BE2C (cell line): ENCODE measurements at regions not wholly inside any gene's neighbourhood (a gene's known extent, or its start where the extent isn't known, plus 50 kb on each side); places are given as distances from the start of the nearest gene placed in this dataset.

Source experiments
- DNase-seq: peaks from one replicate; pipeline ENCODE4 v3.0.0-alpha.2; 2020
- H3K27me3 ChIP-seq: fragments of 250-450 bp; sonication (Bioruptor Pico); 2 replicates; pipeline ENCODE4 v1.5.1; 2020; ENCODE audit warnings: mild to moderate bottlenecking
- H3K36me3 ChIP-seq: fragments of 250-450 bp; sonication (Bioruptor Pico); 2 replicates; pipeline ENCODE4 v1.5.1; 2020; ENCODE audit warnings: mild to moderate bottlenecking
- H3K4me1 ChIP-seq: fragments of 250-450 bp; sonication (Bioruptor Pico); 2 replicates; pipeline ENCODE4 v1.5.1; 2020
- H3K4me3 ChIP-seq: 2 replicates; pipeline ENCODE4 v1.5.1; 2011; ENCODE audit warnings: low read depth, low read length
- H3K9me3 ChIP-seq: fragments of 250-450 bp; sonication (Bioruptor Pico); 2 replicates; pipeline ENCODE4 v1.5.1; 2020
- CTCF ChIP-seq: IDR thresholded peaks from 2 replicates; pipeline ENCODE4 v1.5.1; 2012; ENCODE audit warnings: mild to moderate bottlenecking, low read depth, low read length

DNA sequence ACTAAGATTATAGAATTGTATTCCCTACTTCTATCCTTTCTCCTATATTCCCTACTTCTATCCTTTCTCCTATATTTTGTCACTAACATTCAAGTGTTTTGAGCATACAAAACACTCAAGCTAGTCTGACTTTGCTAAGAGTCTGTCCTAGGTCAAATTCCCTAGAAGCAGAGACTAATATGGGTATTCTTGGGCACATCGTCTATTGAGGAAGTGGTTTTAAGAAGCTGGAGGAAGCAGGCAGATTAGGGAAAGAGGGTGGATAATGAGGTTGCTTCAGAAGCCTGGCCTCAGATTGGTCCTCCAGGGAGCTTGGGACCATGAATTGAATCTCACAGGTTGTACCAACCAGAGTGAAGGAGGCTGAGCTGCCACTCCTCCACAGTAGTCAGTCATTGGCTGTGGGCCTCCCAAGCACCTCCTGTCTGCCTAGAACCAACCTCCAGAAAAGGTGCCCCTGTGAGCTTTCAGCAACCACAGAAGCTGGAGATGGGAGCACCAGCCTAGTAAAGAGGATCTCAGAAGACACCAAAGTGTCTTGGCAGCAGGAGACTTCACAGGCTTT is 295.9 kb upstream of the PHF14 start:
- TF ChIP-seq CTCF, result no peak
- Histone ChIP-seq H3K4me3 (no peak overlapping the region), H3K9me3 (no peaks in the 10 kb centered on the region), H3K27me3 (no peaks in the 10 kb centered on the region), H3K36me3 (no peaks in the 10 kb centered on the region), H3K4me1 (0 out of 2 replicates have a peak, but pooled peaks cover 6% of the 10 kb centered on the region)
- DNase-seq, result no peak

DNA sequence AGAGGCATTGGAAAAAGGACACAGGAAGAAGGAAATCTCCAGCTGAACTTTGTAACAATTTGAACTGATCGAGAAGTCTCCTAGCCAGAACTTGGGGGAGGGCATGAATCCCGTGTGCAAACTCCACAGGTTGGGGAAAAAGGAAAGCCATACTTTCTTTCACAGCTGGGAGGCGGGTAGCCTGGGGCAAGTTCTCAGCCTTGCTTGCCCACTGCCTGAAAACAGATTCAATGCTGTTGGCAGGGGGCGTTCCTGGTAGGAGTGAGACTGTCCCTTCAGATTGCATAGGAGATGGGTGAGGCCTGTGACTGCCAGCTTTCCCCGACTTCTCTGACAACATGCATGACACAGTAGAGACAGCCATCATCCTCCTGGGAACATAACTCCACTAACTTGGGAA is 289.1 kb upstream of the PHF14 start:
- no peak for DNase-seq
- no peak overlapping the region for H3K4me3 ChIP-seq

DNA sequence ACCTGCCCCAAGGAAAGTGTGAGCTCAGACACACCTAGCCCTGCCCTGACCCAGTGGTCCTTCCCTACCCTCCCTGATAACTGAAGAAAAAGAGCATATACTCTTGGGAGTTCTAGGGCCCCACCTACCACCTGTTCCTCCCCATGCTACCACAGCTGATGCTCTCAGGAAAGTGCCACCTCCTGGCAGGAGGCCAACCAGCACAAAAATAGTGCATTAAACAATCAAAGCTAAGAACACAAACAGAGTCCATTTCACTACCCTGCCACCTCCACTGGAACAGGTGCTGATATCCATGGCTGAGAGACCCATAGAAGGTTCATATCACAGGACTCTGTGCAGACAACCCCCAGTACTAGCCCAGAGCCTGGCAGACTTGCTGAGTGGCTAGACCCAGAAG is 288.6 kb upstream of the PHF14 start:
- Histone ChIP-seq H3K4me3 (no peak overlapping the region), H3K27me3 (no peaks in the 10 kb centered on the region), H3K4me1 (no peaks in the 10 kb centered on the region), H3K9me3 (no peaks in the 10 kb centered on the region), H3K36me3 (no peaks in the 10 kb centered on the region)
- TF ChIP-seq CTCF, result no peak
- no peak for DNase-seq

More for the DNA sequence above, 289.1 kb upstream of the PHF14 start:
- Histone ChIP-seq H3K36me3 (no peaks in the 10 kb centered on the region), H3K27me3 (no peaks in the 10 kb centered on the region), H3K4me1 (no peaks in the 10 kb centered on the region), H3K9me3 (no peaks in the 10 kb centered on the region)
- no peak for TF ChIP-seq CTCF

GRCh38 chr7:10688544-10688943 is 285.1 kb upstream of the PHF14 start:
- H3K4me3 ChIP-seq, result no peak overlapping the region
- H3K4me1 ChIP-seq, result no peaks in the 10 kb centered on the region
- no peaks in the 10 kb centered on the region for H3K9me3 ChIP-seq
- TF ChIP-seq CTCF, result no peak
- no peak for DNase-seq
- no peaks in the 10 kb centered on the region for H3K36me3 ChIP-seq
- no peaks in the 10 kb centered on the region for H3K27me3 ChIP-seq

DNA sequence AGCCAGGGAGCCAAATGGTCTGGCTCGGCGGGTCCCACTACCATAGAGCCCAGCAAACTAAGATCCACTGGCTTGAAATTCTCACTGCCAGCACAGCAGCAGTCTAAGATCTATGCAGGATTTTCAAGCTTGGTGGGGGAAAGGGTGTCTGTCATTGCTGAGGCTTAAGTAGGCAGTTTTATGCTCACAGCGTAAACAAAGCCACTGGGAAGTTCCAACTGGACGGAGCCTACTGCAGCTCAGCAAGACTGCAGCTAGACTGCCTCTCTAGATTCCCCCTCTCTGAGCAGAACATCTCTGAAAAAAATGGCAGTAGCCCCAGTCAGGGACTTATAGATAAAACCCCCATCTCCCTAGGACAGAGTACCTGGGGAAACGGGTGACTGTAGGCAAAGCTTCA is 277.6 kb upstream of the PHF14 start:
- TF ChIP-seq CTCF, result no peak

GRCh38 chr7:10703059-10703458 is 270.6 kb upstream of the PHF14 start:
- 0 out of 2 replicates have a peak, but pooled peaks cover 5% of the 10 kb centered on the region for H3K4me1 ChIP-seq
- H3K27me3 ChIP-seq, result no peaks in the 10 kb centered on the region
- DNase-seq, result no peak
- no peak overlapping the region for H3K4me3 ChIP-seq
- no peaks in the 10 kb centered on the region for H3K36me3 ChIP-seq
- H3K9me3 ChIP-seq, result no peaks in the 10 kb centered on the region
- no peak for TF ChIP-seq CTCF

More for the DNA sequence above, 277.6 kb upstream of the PHF14 start:
- H3K4me3 ChIP-seq, result no peak overlapping the region
- no peak for DNase-seq
- H3K27me3 ChIP-seq, result no peaks in the 10 kb centered on the region
- no peaks in the 10 kb centered on the region for H3K4me1 ChIP-seq
- H3K9me3 ChIP-seq, result no peaks in the 10 kb centered on the region
- no peaks in the 10 kb centered on the region for H3K36me3 ChIP-seq
